Stimulated activated CD4-positive, alpha-beta T cell treated with anti-CD3 and anti-CD28 coated beads, Interleukin-4, amount 100 ng/mL, for 1 hour (primary cell): ENCODE measurements at regions not wholly inside any gene's neighbourhood (a gene's known extent, or its start where the extent isn't known, plus 50 kb on each side); places are given as distances from the start of the nearest gene placed in this dataset.

ENCODE experiments used
- DNase-seq: peaks from one replicate; pipeline ENCODE4 v3.0.0-alpha.2; 2020

DNA sequence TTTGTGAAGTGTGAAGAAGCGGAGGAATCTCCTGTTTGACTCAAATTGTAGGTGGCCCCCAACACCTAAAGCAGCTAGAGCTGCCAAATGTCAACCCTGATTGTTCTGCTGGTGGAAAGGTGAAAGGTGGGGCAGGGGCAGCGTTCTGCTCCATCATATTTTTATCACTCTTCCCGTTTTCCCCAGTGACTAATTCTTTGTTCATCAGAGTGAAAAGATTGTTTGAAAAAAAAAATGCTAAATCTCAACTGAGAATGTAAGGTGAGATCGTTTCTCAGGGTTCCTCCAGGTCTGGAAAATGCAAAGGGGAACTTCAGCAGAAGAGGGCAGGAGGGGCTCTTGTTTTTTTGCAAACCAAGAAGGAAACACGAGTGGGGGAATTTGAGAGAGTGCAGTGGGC is 137.7 kb downstream of the MN1 start:
- no peak for DNase-seq

DNA sequence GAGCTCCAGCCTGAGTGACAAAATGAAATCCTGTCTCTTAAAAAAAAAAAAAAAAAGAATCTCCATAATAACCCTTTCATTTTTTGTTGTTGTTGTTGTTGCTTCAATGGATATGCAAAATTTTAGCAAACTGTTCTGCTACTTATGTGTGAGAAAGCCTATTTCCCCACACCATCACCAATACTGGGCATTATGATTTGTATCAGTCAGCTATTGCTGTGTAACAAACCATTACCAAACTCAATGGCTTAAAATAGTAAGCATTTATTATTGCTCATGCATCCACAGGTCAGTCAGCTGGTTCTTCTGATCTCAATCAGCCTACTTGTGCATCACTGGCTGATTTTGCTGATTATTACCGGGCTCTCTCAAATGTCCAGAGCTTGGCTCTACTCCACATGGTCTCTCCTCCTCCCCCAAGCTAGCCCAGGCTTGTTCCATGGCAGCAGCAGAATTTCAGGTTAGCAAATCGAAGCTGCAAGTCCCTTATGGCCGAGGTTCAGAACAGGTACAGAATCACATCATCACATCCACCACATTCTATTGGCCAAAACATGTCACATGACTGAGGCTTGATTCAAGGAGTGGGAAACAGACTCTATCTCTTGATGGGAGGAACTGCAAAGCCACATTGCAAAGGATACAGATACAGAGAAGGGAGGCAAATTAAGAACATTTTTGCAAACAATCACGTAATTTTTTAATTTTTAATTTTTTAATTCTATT is 135.1 kb downstream of the MN1 start:
- no peak for DNase-seq

- no peak for DNase-seq
Observed at GRCh38 chr22:27667121-27667843, 134.3 kb downstream of the MN1 start.

- DNase-seq: no peak
Observed at GRCh38 chr22:27668828-27669797, 132.4 kb downstream of the MN1 start.

GRCh38 chr22:27669798-27670599 is 131.6 kb downstream of the MN1 start:
- DNase-seq: no peak

DNA sequence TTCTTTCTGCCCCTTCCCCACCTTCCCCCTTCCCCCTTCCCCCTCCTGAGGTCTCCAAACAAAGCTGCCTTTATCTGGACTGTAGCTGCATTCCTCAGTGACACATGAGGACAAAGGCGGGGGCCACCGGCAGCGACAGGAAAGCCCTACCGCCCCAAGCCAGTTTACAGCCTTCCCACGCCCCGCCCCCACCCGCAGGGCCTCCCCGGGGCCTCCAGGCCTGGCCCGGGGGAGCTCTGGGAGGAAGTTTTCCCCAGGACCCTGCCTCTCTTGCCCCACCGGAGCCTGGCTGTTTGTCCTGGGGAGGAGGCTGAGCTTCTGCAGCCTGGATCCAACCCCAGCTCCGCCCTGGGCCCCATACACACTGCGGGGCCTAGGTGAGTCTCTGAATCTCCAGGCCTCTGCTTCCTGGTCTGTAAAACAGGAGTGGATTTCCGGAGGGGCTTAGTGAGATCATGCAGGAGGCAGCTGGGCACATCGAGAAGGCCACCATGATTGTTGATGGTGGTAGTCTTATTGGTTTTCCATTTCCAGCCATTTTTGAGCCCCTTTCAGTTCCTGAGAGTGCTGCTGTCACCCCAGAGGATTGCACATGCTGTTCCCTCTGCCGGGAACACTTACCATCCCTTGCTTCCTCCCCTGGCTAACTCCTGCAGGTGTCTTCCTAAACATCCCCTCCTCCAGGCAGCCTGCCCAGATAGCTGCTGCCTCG is 130.7 kb downstream of the MN1 start:
- no peak for DNase-seq

DNA sequence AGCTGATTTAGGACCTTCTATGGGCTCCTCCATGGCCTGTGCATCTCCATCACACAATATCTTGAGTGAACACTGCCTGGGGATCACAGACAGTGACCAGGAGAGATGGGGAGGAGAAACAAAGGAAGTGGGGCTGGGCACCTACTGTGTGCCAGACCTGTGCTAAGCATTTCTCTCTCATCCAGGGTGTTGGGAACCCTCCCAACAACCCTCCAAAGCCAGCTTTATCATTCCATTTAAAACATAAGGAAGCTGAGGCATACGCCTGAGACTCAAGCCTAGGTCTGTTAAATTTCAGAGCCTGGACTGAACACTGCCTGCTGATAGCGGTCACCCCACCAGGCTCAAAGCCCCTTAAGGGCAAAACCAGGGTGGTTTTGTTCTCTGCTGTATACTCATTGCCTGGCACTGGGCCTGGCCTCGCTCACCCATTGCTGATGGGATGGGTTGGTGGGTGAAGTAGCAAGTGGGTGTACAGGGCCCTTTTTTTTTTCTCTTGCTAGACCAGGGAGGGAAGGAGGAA is 130.1 kb downstream of the MN1 start:
- no peak for DNase-seq

GRCh38 chr22:27672721-27673418 is 128.7 kb downstream of the MN1 start:
- no peak for DNase-seq

DNA sequence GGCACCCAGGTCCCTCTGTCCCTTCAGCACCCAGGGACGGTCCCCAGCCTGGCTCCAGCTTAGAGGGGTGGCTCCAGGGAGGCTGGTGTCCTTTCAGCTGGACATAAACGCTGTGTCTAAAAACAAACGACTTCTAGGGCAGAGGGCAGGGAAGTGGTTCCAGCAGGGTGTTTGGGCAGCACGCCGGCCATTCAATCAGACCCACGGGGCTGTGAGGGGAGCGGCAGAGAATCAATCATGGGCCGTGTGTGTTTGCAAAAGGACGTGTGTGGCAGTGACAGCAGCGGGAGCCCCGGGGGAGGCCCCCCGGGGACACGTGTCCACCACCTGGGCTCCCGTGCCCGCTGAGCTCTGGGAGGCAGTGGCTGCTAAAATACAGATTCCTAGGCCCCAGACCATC is 127.7 kb downstream of the MN1 start:
- no peak for DNase-seq

GRCh38 chr22:27674261-27674923 is 127.2 kb downstream of the MN1 start:
- DNase-seq: no peak

- no peak for DNase-seq
Observed at GRCh38 chr22:27676545-27677213, 124.9 kb downstream of the MN1 start.

DNA sequence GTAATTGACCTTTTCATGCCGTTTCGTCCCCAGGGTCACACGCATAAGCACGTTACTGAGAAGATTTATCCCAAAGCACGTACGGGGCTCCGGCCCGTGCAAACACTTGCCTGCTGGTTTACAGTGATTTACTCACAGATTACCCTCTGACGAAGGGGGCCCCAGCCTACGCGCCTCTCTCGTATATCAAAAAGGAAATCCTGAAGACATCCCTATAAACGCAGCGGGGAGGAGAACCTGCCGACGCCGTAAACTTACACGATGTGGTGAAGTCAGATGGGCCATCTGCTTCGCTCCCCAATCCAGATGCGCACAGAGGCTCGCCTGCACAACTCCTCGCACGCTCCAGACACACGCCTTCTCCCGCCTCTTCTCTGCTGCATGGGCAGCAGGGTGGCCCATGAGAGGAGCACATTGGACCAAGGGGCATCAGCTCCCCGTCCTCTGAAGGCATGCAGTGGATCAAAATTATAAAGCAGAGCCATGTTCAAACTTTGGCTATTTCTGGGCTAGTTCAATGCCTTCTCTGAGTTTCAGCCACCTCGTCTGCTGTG is 123.6 kb downstream of the MN1 start:
- no peak for DNase-seq

DNA sequence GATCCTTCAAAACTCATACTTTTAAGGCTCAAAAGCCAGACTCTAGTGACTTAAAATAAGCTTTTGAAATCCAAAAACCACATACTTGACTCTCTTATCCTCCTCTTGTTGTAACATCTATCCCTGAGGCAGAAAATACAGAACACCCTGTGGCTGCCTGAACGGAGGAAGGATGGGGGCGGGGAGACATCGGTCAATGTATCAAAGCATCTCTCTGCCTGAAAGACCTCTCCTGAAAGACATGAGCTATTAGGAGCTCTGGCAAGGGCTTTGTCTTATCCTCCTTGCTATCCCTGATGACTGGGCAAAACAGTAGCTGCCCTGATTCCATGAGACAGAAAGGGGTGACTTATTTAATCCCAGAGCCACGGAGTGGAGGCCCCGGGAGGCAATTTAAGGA is 122.4 kb downstream of the MN1 start:
- no peak for DNase-seq

GRCh38 chr22:27679693-27680488 is 121.7 kb downstream of the MN1 start:
- DNase-seq: no peak

- DNase-seq: no peak
Observed at GRCh38 chr22:27680636-27681035, 120.9 kb downstream of the MN1 start.

DNA sequence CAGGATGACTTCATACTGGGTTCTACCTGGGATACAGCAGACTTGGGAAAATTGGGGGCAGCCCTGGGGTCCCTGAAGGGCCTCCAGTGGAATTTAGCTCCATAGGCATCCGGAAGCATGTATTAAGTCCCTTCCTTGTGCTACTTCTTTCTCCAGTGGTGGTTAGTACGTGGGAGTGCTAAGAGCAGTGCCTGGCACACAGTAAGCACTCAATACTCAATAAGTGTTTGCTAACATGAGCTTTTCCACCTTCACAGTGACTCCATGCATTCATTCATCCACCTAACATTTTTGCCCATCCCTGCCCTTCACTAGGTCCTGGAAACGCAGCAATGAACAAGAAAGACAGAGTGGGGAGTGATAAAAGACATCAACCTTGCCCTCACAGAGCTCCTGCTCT is 120.5 kb downstream of the MN1 start:
- no peak for DNase-seq

DNA sequence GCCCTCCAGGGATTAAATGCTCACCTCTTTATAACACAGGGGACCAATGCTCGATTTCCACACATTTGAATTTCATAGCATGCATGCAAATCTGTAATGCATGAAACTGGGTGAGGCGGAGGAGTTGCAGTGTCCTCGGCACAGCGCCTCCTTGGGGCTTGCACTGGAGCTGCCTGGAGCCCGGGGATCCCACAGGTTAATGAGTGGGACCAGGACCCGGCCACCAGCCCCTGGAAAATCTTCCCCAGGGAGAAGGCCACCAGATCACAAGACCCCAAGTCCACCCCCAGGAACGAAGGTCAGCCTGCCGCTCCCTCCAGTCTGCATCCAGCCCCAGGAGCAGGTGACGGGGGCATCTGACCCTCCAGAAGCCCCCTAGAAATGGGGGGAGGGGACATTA is 119.1 kb downstream of the MN1 start:
- no peak for DNase-seq

DNA sequence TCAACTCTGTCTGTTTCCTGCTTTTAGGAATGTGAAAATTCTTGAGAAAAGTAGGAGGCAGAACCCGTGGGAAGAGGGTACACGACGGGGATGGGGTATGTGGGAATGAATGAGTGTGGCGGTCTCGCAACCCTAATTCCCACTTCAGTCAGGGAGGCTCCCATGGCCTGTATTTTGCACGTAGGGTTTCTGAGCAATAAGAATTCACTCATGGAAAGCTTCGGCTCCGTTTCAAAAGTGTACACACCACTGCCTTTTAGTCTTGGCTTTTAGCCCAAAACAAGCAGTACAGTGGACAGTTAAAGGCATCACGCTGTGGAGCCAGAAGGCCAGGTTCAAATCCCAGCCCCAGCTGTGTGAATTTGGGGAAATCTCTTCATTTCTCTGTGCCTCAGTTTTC is 116.7 kb downstream of the MN1 start:
- DNase-seq: no peak

GRCh38 chr22:27685515-27685914 is 116.0 kb downstream of the MN1 start:
- no peak for DNase-seq
